ENCODE measurements at regions not wholly inside any gene's neighbourhood (a gene's known extent, or its start where the extent isn't known, plus 50 kb on each side); places are given as distances from the start of the nearest gene placed in this dataset.

GRCh38 chr11:10388574-10388973 lies 66.5 kb upstream of the AMPD3 start:
- 71% methylated on average over 5 of the region's 5 CpGs; no CpG with 5 or more reads in 1 of the 2 experiments for WGBS, 2 experiments (ENCODE audit: extremely low coverage in 1 of 2, insufficient coverage in 1 of 2, insufficient read length in 1 of 2, insufficient replicate concordance in 2 of 2, low coverage in 1 of 2, low lambda C conversion rate in 2 of 2, missing lambda C conversion rate in 1 of 2)
- no peak overlapping the region for H2BK120ac ChIP-seq (replicated peaks; ENCODE audit: low read depth, low read length)

More at GRCh38 chr11:10388574-10388973, 66.5 kb upstream of the AMPD3 start:
- no peak overlapping the region for H2BK15ac ChIP-seq (ENCODE audit: low read length)
- H4K5ac ChIP-seq (ENCODE audit: insufficient read length, low read depth, low read length): no peak overlapping the region
- H3K27ac ChIP-seq (ENCODE audit: low read depth, low read length): no peak overlapping the region
- H4K91ac ChIP-seq (replicated peaks; ENCODE audit: insufficient read length, low read length): no peak overlapping the region
- no peaks in the 10 kb centered on the region for H3K36me3 ChIP-seq (ENCODE audit: control insufficient read depth in 2 of 4, insufficient read depth in 4 of 4, low read length in 3 of 4)
- no peak overlapping the region for H2BK12ac ChIP-seq (ENCODE audit: low read depth, low read length)
- H3K4me3 ChIP-seq (ENCODE audit: extremely low read depth in 1 of 4, insufficient read depth in 2 of 4, low read depth in 3 of 4, low read length in 4 of 4): no peak overlapping the region
- H3K23me2 ChIP-seq (ENCODE audit: low read depth, low read length): no peaks in the 10 kb centered on the region
- no peak overlapping the region for H2AK5ac ChIP-seq (ENCODE audit: low read depth, low read length)
- H3K23ac ChIP-seq (ENCODE audit: insufficient read length): no peak overlapping the region
- FAIRE-seq (no peak), DNase-seq (ENCODE audit: low read depth in 1 of 2, low spot score in 2 of 2) (no peak)
- no peaks in the 10 kb centered on the region for H3K27me3 ChIP-seq (replicated peaks in 1 of 4; ENCODE audit: control insufficient read depth in 3 of 4, extremely low read depth in 1 of 4, insufficient read depth in 3 of 4, low read length in 3 of 4)
- peaks cover 0 to 4% (median 0%) of the 10 kb centered on the region in 4 experiments; a peak in 2 of 7 replicates for H3K4me1 ChIP-seq (replicated peaks in 1 of 4; ENCODE audit: control insufficient read depth in 3 of 4, insufficient read depth in 4 of 4, low read length in 3 of 4)
- TF ChIP-seq SUZ12 (IDR thresholded peaks at IDR 0.05; ENCODE audit: low read length) (no peak), CREB1 (IDR thresholded peaks at IDR 0.05) (no peak), TBP (IDR thresholded peaks at IDR 0.05; ENCODE audit: low read depth, low read length) (no peak), KDM4A (IDR thresholded peaks at IDR 0.05; ENCODE audit: low read depth, low read length, severe bottlenecking) (no peak), EZH2 (IDR thresholded peaks at IDR 0.05; ENCODE audit: low read depth, low read length, severe bottlenecking) (no peak), RNF2 (IDR thresholded peaks at IDR 0.05; ENCODE audit: borderline replicate concordance, low read depth, low read length, missing control alignments, poor library complexity, severe bottlenecking) (no peak)
- CTCF ChIA-PET (ENCODE audit: partially characterized antibody): interaction anchor here (0.6 to 2.6 kb wide), 5 partner anchors 17 to 312 kb away, joined by 3 to 15 read pairs (median 4); no protein-coding TSS in a partner anchor
- H4K8ac ChIP-seq (ENCODE audit: extremely low read depth, insufficient read depth, low read length): no peak overlapping the region
- no peak overlapping the region for H3K56ac ChIP-seq (replicated peaks; ENCODE audit: insufficient read length, low read depth, low read length)
- H3K79me1 ChIP-seq (ENCODE audit: low read depth, low read length): no peaks in the 10 kb centered on the region
- 0 out of 4 replicates have a peak, but pooled peaks cover 0 to 3% of the 10 kb centered on the region in 2 experiments for H3K9me3 ChIP-seq (ENCODE audit: insufficient read depth in 2 of 2, low read depth in 1 of 2, low read length in 1 of 2)
- no peak overlapping the region for H3K9ac ChIP-seq (replicated peaks in 1 of 4; ENCODE audit: extremely low read depth in 1 of 4, low read depth in 3 of 4, low read length in 3 of 4)
- no peak overlapping the region for H2BK5ac ChIP-seq (ENCODE audit: low read depth, low read length)
- H3K79me2 ChIP-seq (ENCODE audit: control insufficient read depth in 1 of 2, insufficient read depth in 2 of 2, low read length in 2 of 2): no peaks in the 10 kb centered on the region
- no peaks in the 10 kb centered on the region for H4K20me1 ChIP-seq (replicated peaks in 1 of 2; ENCODE audit: control insufficient read depth in 1 of 2, insufficient read depth in 2 of 2, low read length in 2 of 2)
- H2BK20ac ChIP-seq (ENCODE audit: low read length): no peak overlapping the region
- H3K18ac ChIP-seq (ENCODE audit: extremely low read depth, low read length): peak overlapping the region; percentile 38; the same call in 1 of the 2 replicates
- H2AFZ ChIP-seq (ENCODE audit: low read length): no peak overlapping the region
- POLR2A ChIA-PET (ENCODE audit: partially characterized antibody): interaction anchor here (1.8 kb wide), 1 partner anchor 8 kb away, joined by 4 read pairs; no protein-coding TSS in a partner anchor
- no peak overlapping the region for H3K4ac ChIP-seq (replicated peaks; ENCODE audit: insufficient read length, low read depth, low read length)
- H3K14ac ChIP-seq (ENCODE audit: insufficient read length): no peak overlapping the region
- no peak overlapping the region for H3K4me2 ChIP-seq (ENCODE audit: insufficient read depth in 1 of 2, low read depth in 2 of 2, low read length in 2 of 2)
